GM19025 (cell line): ENCODE measurements at regions not wholly inside any gene's neighbourhood (a gene's known extent, or its start where the extent isn't known, plus 50 kb on each side); places are given as distances from the start of the nearest gene placed in this dataset.

ENCODE experiments used
- ATAC-seq: cut with Tn5 transposase; IDR thresholded peaks from one replicate; pipeline ENCODE4 v1.9.1; 2021; ENCODE audit warnings: mild to moderate bottlenecking, low read depth, moderate library complexity; ENCODE audit not compliant: unreplicated experiment

GRCh38 chr11:91825777-91826176 is 398.8 kb upstream of the FAT3 start:
- no peak for ATAC-seq

GRCh38 chr11:91823252-91823830 is 401.3 kb upstream of the FAT3 start:
- no peak for ATAC-seq

DNA sequence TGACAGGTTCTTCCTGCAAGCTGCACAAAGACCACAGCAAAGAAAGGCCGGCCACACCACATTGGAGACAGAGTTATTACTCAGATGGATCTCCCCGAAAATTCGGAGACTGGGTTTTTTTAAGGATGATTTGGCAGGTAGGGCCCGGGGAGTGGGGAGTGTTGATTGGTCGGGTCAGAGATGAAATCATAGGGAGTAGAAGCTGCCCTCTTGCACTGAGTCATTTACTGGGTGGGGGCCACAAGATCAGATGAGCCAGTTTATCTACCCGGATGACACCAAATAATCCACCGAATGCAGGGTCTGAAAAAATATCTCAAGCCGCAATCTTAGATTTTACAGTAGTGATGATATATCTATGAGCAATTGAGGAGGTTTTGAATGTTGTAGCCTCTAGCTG is 401.8 kb upstream of the FAT3 start:
- ATAC-seq, result no peak

DNA sequence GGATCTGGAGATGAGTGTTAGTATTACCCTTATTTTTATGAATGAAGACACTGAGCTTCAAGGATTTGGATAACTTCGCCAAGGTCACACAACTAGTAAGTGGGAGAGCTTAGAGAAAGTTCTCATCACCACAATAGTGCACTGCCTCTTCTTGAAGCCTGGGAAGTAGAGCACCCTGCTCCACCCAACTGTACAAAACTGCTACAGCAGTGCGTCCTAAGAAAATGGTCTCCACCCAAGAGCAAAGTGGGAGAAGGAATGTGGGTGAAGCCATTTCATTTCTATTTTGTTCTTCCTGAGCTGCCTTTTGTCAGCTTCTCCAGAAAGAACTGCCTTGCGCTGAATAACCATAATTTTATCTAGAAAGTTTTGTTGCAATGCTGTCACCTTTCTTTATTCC is 403.9 kb upstream of the FAT3 start:
- ATAC-seq, result no peak

GRCh38 chr11:91819777-91820176 is 404.8 kb upstream of the FAT3 start:
- ATAC-seq, result no peak

DNA sequence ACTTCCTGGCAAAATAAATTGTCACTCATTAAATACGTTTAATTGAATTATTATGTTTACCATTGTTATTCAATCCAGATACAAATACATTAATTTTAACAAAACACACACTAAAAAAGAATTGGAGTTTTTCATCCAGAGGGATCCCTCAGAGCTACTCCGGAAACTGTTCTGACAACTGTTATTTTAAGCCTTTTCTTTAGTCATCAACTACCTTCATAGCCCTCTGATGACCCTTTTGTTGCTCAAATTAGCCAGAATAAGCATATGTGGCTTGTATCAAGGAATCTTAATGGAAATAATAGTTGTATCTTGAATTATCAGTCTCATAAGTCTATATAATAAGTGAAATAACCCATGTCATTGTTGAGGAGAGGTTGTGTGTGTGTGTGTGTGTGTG is 405.4 kb upstream of the FAT3 start:
- ATAC-seq, result no peak

GRCh38 chr11:91817996-91818395 is 406.6 kb upstream of the FAT3 start:
- no peak for ATAC-seq

GRCh38 chr11:91813263-91813662 is 411.4 kb upstream of the FAT3 start:
- no peak for ATAC-seq

DNA sequence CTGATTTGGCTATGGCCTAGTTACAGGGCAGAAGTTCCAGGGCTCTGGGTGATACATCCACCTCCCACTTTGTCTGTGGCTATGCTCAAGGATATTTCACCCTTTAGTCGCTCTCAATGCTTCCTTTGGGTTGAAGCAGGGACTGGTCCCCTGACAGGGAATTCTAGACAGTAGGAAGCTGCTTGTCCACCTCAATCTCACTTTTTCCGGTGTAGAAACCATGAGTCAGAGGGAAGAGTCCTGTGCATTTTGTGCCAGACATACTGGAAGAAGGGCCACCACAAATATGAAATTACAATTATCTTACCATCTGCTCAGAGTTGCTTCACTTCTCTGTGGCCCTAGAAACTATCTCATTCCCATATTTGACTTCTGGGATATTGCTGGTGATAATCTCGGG is 413.7 kb upstream of the FAT3 start:
- no peak for ATAC-seq

- no peak for ATAC-seq
Observed at GRCh38 chr11:91805293-91805692, 419.3 kb upstream of the FAT3 start.

GRCh38 chr11:91804042-91804441 is 420.6 kb upstream of the FAT3 start:
- no peak for ATAC-seq

GRCh38 chr11:91802475-91802874 is 422.1 kb upstream of the FAT3 start:
- ATAC-seq, result no peak

DNA sequence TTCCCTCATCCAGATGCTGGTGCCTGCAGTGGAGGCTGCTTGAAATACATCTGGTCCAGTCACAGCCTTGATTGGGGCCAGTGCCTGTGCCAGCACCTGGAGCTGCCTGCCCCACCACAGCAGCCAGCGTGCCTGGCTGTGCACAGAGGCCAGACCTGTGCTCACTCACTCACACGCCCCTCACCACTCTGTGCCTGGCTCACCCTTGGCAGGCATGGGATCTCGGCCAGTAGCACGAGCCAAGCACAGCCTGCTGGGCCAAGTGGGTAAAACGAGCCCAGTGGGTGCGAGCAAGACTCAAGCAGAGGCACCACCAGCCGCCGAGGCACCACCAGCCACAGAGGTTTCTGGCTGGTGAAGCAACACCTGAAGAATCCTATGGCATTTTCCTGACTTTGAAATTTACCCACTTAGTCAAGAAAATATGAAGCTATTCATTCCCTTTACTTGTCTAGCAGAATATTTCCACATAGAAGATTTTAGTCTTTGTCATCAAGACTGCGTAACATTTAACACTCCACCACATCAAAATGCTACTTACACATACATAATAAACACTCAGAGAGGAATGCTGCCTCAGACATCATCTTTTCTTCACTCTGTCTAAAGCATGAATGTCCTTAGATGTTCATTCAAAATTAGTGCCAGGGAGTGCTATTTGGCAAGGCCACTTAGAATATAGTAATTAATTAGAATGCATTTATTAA is 424.3 kb upstream of the FAT3 start:
- no peak for ATAC-seq

DNA sequence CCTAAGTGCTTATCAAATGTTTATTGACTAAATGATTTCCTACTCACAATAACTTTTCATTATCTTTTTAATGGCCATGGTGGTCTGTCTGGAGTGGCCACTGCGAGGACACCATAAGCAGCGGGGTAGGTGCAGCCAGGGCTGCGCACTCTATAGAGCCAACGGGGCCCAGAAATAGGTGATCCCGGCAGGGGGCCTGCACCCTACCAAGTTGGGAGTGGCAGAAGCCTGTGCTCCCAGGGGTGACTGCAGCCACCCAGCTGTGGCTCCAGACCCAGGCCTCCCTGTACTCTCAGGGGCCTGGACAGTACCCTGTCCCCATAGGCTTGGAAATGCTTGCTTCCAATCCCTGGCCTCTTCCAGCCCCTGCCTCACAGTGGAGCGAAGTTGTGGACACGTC is 426.4 kb upstream of the FAT3 start:
- no peak for ATAC-seq

GRCh38 chr11:91796999-91797398 is 427.6 kb upstream of the FAT3 start:
- ATAC-seq, result no peak

GRCh38 chr11:91795139-91795887 is 429.3 kb upstream of the FAT3 start:
- no peak for ATAC-seq

GRCh38 chr11:91794146-91794545 is 430.5 kb upstream of the FAT3 start:
- ATAC-seq, result no peak

GRCh38 chr11:91792779-91793262 is 431.8 kb upstream of the FAT3 start:
- ATAC-seq, result no peak

- ATAC-seq, result no peak
Observed at GRCh38 chr11:91791171-91791468, 433.5 kb upstream of the FAT3 start.

- no peak for ATAC-seq
Observed at GRCh38 chr11:91790346-91791170, 434.1 kb upstream of the FAT3 start.

DNA sequence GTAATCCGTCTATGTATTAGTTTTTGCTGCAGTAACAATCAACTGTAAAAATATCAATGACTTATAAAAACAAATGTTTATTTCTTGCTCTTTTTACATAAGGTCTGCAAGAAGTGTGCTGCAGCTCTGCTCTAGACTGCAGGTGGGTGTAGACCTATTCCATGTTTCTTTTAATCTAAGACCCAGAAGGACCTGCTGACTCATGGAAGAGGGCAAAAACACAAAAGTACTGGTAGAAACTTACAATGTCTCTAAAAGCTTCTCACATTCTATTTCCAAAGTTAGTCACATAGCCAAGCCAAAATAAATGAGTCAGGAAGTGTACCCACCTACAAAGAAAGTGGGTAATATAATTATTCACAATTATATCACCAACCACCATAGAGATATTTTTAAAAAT is 435.9 kb upstream of the FAT3 start:
- no peak for ATAC-seq
